T47D (cell line): ENCODE measurements at regions not wholly inside any gene's neighbourhood (a gene's known extent, or its start where the extent isn't known, plus 50 kb on each side); places are given as distances from the start of the nearest gene placed in this dataset.
"Not testable (repeated sequence)": the region's sequence is repeated elsewhere in the genome, so short reads cannot be mapped to it uniquely, and the experiment has no call there.

Experiments used
- DNase-seq, 2 experiments: peaks; one replicate each; pipeline versions ENCODE4 v3.0.0 to v3.0.0-alpha.2; 2011 to 2012; ENCODE audit warnings: low read depth in 1 of 2, low spot score in 1 of 2
- JUND ChIP-seq: IDR thresholded peaks from 2 replicates; pipeline ENCODE4 v1.6.1; 2012; ENCODE audit warnings: low read depth
- in situ Hi-C: cut with HindIII; loops from 2 replicates; pipeline ENCODE4 v1.10.0; 2016; ENCODE audit warnings: low sequenced_read_pairs, low pct_unique_long_range_greater_than_20kb

- in situ Hi-C loops = no loop called here
- no peak for DNase-seq
- no peak for TF ChIP-seq JUND
Measured at GRCh38 chr15:31660816-31661215, 334.2 kb downstream of the KLF13 start.

GRCh38 chr15:31665732-31666131 is 339.1 kb downstream of the KLF13 start:
- DNase-seq, in situ Hi-C loops: not testable (repeated sequence)

GRCh38 chr15:31669158-31669908 is 342.7 kb downstream of the KLF13 start:
- DNase-seq, in situ Hi-C loops: not testable (repeated sequence)

GRCh38 chr15:31673263-31673662 is 346.6 kb downstream of the KLF13 start:
- DNase-seq, in situ Hi-C loops: not testable (repeated sequence)

- in situ Hi-C loops, DNase-seq: not testable (repeated sequence)
Measured at GRCh38 chr15:31681529-31682259, 348.6 kb upstream of the CHRNA7 start.

- DNase-seq, in situ Hi-C loops: not testable (repeated sequence)
Measured at GRCh38 chr15:31687088-31687487, 343.2 kb upstream of the CHRNA7 start.

GRCh38 chr15:31696509-31696908 is 333.8 kb upstream of the CHRNA7 start:
- in situ Hi-C loops, DNase-seq: not testable (repeated sequence)

- DNase-seq, in situ Hi-C loops: not testable (repeated sequence)
Measured at GRCh38 chr15:31705076-31705678, 325.1 kb upstream of the CHRNA7 start.

- in situ Hi-C loops = not testable (repeated sequence)
Measured at GRCh38 chr15:31707944-31708702, 322.2 kb upstream of the CHRNA7 start.

GRCh38 chr15:31708703-31709327 is 321.5 kb upstream of the CHRNA7 start:
- DNase-seq, in situ Hi-C loops: not testable (repeated sequence)

More at GRCh38 chr15:31707944-31708702, 322.2 kb upstream of the CHRNA7 start:
- DNase-seq = not testable (repeated sequence)

- DNase-seq, in situ Hi-C loops: not testable (repeated sequence)
Measured at GRCh38 chr15:31709479-31709878, 320.8 kb upstream of the CHRNA7 start.

GRCh38 chr15:31710806-31711205 is 319.5 kb upstream of the CHRNA7 start:
- in situ Hi-C loops, DNase-seq: not testable (repeated sequence)

GRCh38 chr15:31715208-31715607 is 315.1 kb upstream of the CHRNA7 start:
- DNase-seq, in situ Hi-C loops: not testable (repeated sequence)

GRCh38 chr15:31718625-31719024 is 311.7 kb upstream of the CHRNA7 start:
- in situ Hi-C loops, DNase-seq: not testable (repeated sequence)

GRCh38 chr15:31719396-31720022 is 310.8 kb upstream of the CHRNA7 start:
- DNase-seq, in situ Hi-C loops: not testable (repeated sequence)

GRCh38 chr15:31723019-31723418 is 307.3 kb upstream of the CHRNA7 start:
- not testable (repeated sequence) for DNase-seq

GRCh38 chr15:31724903-31725302 is 305.4 kb upstream of the CHRNA7 start:
- DNase-seq, in situ Hi-C loops: not testable (repeated sequence)

More at GRCh38 chr15:31723019-31723418, 307.3 kb upstream of the CHRNA7 start:
- in situ Hi-C loops = not testable (repeated sequence)
